ENCODE measurements at regions not wholly inside any gene's neighbourhood (a gene's known extent, or its start where the extent isn't known, plus 50 kb on each side); places are given as distances from the start of the nearest gene placed in this dataset.
"Not testable (repeated sequence)": the region's sequence is repeated elsewhere in the genome, so short reads cannot be mapped to it uniquely, and the experiment has no call there.

GRCh38 chrX:1743105-1743504 lies 128.2 kb downstream of the ASMT start:
- CTCF ChIA-PET, result no interaction called here
- ATAC-seq, result no peak
- H3K27me3 Mint-ChIP-seq (ENCODE audit: low read depth), result no peaks in the 10 kb centered on the region
- DNase-seq, result no peak
- H3K4me1 Mint-ChIP-seq (ENCODE audit: low read depth), result no peaks in the 10 kb centered on the region
- H3K9me3 Mint-ChIP-seq (ENCODE audit: insufficient read depth), result peaks cover 23% of the 10 kb centered on the region
- POLR2A ChIA-PET, result no interaction called here
- no peak overlapping the region for H3K4me3 Mint-ChIP-seq
- no peak overlapping the region for H3K27ac Mint-ChIP-seq
- H3K36me3 Mint-ChIP-seq (ENCODE audit: low read depth), result peaks cover 62% of the 10 kb centered on the region

GRCh38 chrX:1743663-1744062 lies 128.8 kb downstream of the ASMT start:
- H3K36me3 Mint-ChIP-seq (ENCODE audit: low read depth), result peaks cover 63% of the 10 kb centered on the region
- no peak for ATAC-seq
- peaks cover 23% of the 10 kb centered on the region for H3K9me3 Mint-ChIP-seq (ENCODE audit: insufficient read depth)
- POLR2A ChIA-PET, result no interaction called here
- H3K4me3 Mint-ChIP-seq, result no peak overlapping the region
- H3K4me1 Mint-ChIP-seq (ENCODE audit: low read depth), result no peaks in the 10 kb centered on the region
- no peaks in the 10 kb centered on the region for H3K27me3 Mint-ChIP-seq (ENCODE audit: low read depth)
- CTCF ChIA-PET, result no interaction called here
- DNase-seq, result no peak
- no peak overlapping the region for H3K27ac Mint-ChIP-seq

- peaks cover 62% of the 10 kb centered on the region for H3K36me3 Mint-ChIP-seq (ENCODE audit: low read depth)
- ChIA-PET POLR2A (no interaction called here), CTCF (no interaction called here)
- peaks cover 4% of the 10 kb centered on the region for H3K4me1 Mint-ChIP-seq (ENCODE audit: low read depth)
- H3K27ac Mint-ChIP-seq, result no peak overlapping the region
- DNase-seq (no peak), ATAC-seq (no peak)
- H3K4me3 Mint-ChIP-seq, result no peak overlapping the region
- H3K27me3 Mint-ChIP-seq (ENCODE audit: low read depth), result no peaks in the 10 kb centered on the region
- H3K9me3 Mint-ChIP-seq (ENCODE audit: insufficient read depth), result peaks cover 18% of the 10 kb centered on the region
These were observed 133.5 kb downstream of the ASMT start for GRCh38 chrX:1748408-1748807.

- ChIA-PET CTCF (no interaction called here), POLR2A (no interaction called here)
- Mint-ChIP-seq H3K27me3 (ENCODE audit: low read depth) (no peaks in the 10 kb centered on the region), H3K4me1 (ENCODE audit: low read depth) (peaks cover 4% of the 10 kb centered on the region), H3K27ac (no peak overlapping the region), H3K9me3 (ENCODE audit: insufficient read depth) (peaks cover 7% of the 10 kb centered on the region), H3K36me3 (ENCODE audit: low read depth) (peaks cover 51% of the 10 kb centered on the region), H3K4me3 (no peak overlapping the region)
- DNase-seq, result no peak
- ATAC-seq, result no peak
These were observed 134.6 kb downstream of the ASMT start for GRCh38 chrX:1749499-1749898.

GRCh38 chrX:1750267-1750666 lies 135.4 kb downstream of the ASMT start:
- Mint-ChIP-seq H3K27me3 (ENCODE audit: low read depth) (no peaks in the 10 kb centered on the region), H3K36me3 (ENCODE audit: low read depth) (peaks cover 46% of the 10 kb centered on the region), H3K27ac (no peak overlapping the region), H3K4me3 (no peak overlapping the region), H3K9me3 (ENCODE audit: insufficient read depth) (peaks cover 2% of the 10 kb centered on the region), H3K4me1 (ENCODE audit: low read depth) (peaks cover 4% of the 10 kb centered on the region)
- ATAC-seq (no peak), DNase-seq (no peak)
- ChIA-PET POLR2A (no interaction called here), CTCF (no interaction called here)

- Mint-ChIP-seq H3K4me1 (ENCODE audit: low read depth) (peaks cover 4% of the 10 kb centered on the region), H3K4me3 (no peak overlapping the region), H3K9me3 (ENCODE audit: insufficient read depth) (peaks cover 11% of the 10 kb centered on the region), H3K27ac (no peak overlapping the region), H3K27me3 (ENCODE audit: low read depth) (no peaks in the 10 kb centered on the region), H3K36me3 (ENCODE audit: low read depth) (peaks cover 44% of the 10 kb centered on the region)
- ChIA-PET CTCF (no interaction called here), POLR2A (no interaction called here)
- ATAC-seq (no peak), DNase-seq (no peak)
These were observed 136.9 kb downstream of the ASMT start for GRCh38 chrX:1751781-1752180.

GRCh38 chrX:1752799-1753198 lies 137.9 kb downstream of the ASMT start:
- H3K4me1 Mint-ChIP-seq (ENCODE audit: low read depth); H3K4me3 Mint-ChIP-seq; H3K27me3 Mint-ChIP-seq (ENCODE audit: low read depth); CTCF ChIA-PET; DNase-seq; H3K27ac Mint-ChIP-seq; POLR2A ChIA-PET; ATAC-seq: not testable (repeated sequence)
- peaks cover 45% of the 10 kb centered on the region for H3K36me3 Mint-ChIP-seq (ENCODE audit: low read depth)
- peaks cover 15% of the 10 kb centered on the region for H3K9me3 Mint-ChIP-seq (ENCODE audit: insufficient read depth)

GRCh38 chrX:1754077-1754476 lies 139.2 kb downstream of the ASMT start:
- peaks cover 4% of the 10 kb centered on the region for H3K4me1 Mint-ChIP-seq (ENCODE audit: low read depth)
- ATAC-seq (no peak), DNase-seq (no peak)
- CTCF ChIA-PET, result no interaction called here
- no peak overlapping the region for H3K27ac Mint-ChIP-seq
- no peaks in the 10 kb centered on the region for H3K27me3 Mint-ChIP-seq (ENCODE audit: low read depth)
- peaks cover 15% of the 10 kb centered on the region for H3K9me3 Mint-ChIP-seq (ENCODE audit: insufficient read depth)
- peaks cover 40% of the 10 kb centered on the region for H3K36me3 Mint-ChIP-seq (ENCODE audit: low read depth)
- POLR2A ChIA-PET, result no interaction called here
- H3K4me3 Mint-ChIP-seq, result no peak overlapping the region

GRCh38 chrX:1763294-1763693 lies 148.4 kb downstream of the ASMT start:
- Mint-ChIP-seq H3K36me3 (ENCODE audit: low read depth) (peaks cover 14% of the 10 kb centered on the region), H3K4me3 (no peak overlapping the region), H3K4me1 (ENCODE audit: low read depth) (no peaks in the 10 kb centered on the region), H3K9me3 (ENCODE audit: insufficient read depth) (peaks cover 25% of the 10 kb centered on the region), H3K27me3 (ENCODE audit: low read depth) (no peaks in the 10 kb centered on the region), H3K27ac (no peak overlapping the region)
- DNase-seq (no peak), ATAC-seq (no peak)
- ChIA-PET POLR2A (no interaction called here), CTCF (no interaction called here)

- H3K36me3 Mint-ChIP-seq (ENCODE audit: low read depth), result peaks cover 11% of the 10 kb centered on the region
- H3K27me3 Mint-ChIP-seq (ENCODE audit: low read depth); POLR2A ChIA-PET; ATAC-seq; CTCF ChIA-PET; H3K4me1 Mint-ChIP-seq (ENCODE audit: low read depth); H3K4me3 Mint-ChIP-seq; H3K27ac Mint-ChIP-seq; DNase-seq: not testable (repeated sequence)
- peaks cover 31% of the 10 kb centered on the region for H3K9me3 Mint-ChIP-seq (ENCODE audit: insufficient read depth)
These were observed 150.1 kb downstream of the ASMT start for GRCh38 chrX:1764883-1765364.

- H3K9me3 Mint-ChIP-seq (ENCODE audit: insufficient read depth), result peaks cover 36% of the 10 kb centered on the region
- no peak overlapping the region for H3K27ac Mint-ChIP-seq
- ATAC-seq (no peak), DNase-seq (no peak)
- POLR2A ChIA-PET, result no interaction called here
- no peaks in the 10 kb centered on the region for H3K27me3 Mint-ChIP-seq (ENCODE audit: low read depth)
- CTCF ChIA-PET, result no interaction called here
- no peak overlapping the region for H3K4me3 Mint-ChIP-seq
- peaks cover 8% of the 10 kb centered on the region for H3K36me3 Mint-ChIP-seq (ENCODE audit: low read depth)
- no peaks in the 10 kb centered on the region for H3K4me1 Mint-ChIP-seq (ENCODE audit: low read depth)
These were observed 152.2 kb downstream of the ASMT start for GRCh38 chrX:1767026-1767425.

GRCh38 chrX:1778817-1779216 lies 164.0 kb downstream of the ASMT start:
- DNase-seq, result no peak
- ChIA-PET POLR2A (no interaction called here), CTCF (no interaction called here)
- Mint-ChIP-seq H3K4me3 (no peak overlapping the region), H3K36me3 (ENCODE audit: low read depth) (no peaks in the 10 kb centered on the region), H3K9me3 (ENCODE audit: insufficient read depth) (peaks cover 9% of the 10 kb centered on the region), H3K27ac (no peak overlapping the region), H3K27me3 (ENCODE audit: low read depth) (no peaks in the 10 kb centered on the region), H3K4me1 (ENCODE audit: low read depth) (no peaks in the 10 kb centered on the region)
- no peak for ATAC-seq

GRCh38 chrX:1779626-1780025 lies 164.8 kb downstream of the ASMT start:
- Mint-ChIP-seq H3K27ac (no peak overlapping the region), H3K27me3 (ENCODE audit: low read depth) (no peaks in the 10 kb centered on the region), H3K4me3 (no peak overlapping the region), H3K4me1 (ENCODE audit: low read depth) (no peaks in the 10 kb centered on the region), H3K36me3 (ENCODE audit: low read depth) (no peaks in the 10 kb centered on the region), H3K9me3 (ENCODE audit: insufficient read depth) (peaks cover 15% of the 10 kb centered on the region)
- ChIA-PET CTCF (no interaction called here), POLR2A (no interaction called here)
- no peak for ATAC-seq
- no peak for DNase-seq
